Esophagus mucosa (tissue), 1 donor: ENCODE measurements at regions not wholly inside any gene's neighbourhood (a gene's known extent, or its start where the extent isn't known, plus 50 kb on each side); places are given as distances from the start of the nearest gene placed in this dataset.
A peak's percentile ranks its signal among the peaks of the same experiment; 100 is the strongest.

Experiments
- ATAC-seq: fragments of 200-7000 bp; cut with Tn5 transposase; one replicate; pipeline ENCODE4 v1.9.1; 2020
- donor health status: DM: yes; HTN: yes; CAD: no.

GRCh38 chr10:60728056-60728455 lies 50.2 kb upstream of the CDK1 start:
- no peak for ATAC-seq

- ATAC-seq = peak; percentile 31
Measured at GRCh38 chr10:60726257-60726656, 52.0 kb upstream of the CDK1 start.

DNA sequence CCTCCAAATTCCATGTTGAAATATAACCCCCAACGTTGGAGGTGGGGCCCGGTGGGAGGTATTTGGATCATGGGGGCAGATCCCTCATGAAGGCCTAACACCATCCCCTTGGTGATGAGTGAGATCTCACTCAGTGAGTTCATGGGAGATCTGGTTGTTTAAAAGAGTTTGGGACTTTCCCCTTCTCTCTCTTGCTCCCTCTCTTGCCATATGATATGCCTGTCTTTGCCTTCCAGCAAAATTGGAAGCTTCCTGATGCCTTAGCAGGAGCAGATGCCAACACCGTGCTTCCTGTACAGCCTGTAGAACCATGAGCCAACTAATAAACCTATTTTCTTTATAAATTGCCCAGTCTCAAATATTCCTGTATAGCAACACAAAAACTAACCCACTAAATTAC lies 55.7 kb upstream of the CDK1 start:
- peak; percentile 18 for ATAC-seq

- no peak for ATAC-seq
Measured at GRCh38 chr10:60719721-60720120, 58.6 kb upstream of the CDK1 start.

DNA sequence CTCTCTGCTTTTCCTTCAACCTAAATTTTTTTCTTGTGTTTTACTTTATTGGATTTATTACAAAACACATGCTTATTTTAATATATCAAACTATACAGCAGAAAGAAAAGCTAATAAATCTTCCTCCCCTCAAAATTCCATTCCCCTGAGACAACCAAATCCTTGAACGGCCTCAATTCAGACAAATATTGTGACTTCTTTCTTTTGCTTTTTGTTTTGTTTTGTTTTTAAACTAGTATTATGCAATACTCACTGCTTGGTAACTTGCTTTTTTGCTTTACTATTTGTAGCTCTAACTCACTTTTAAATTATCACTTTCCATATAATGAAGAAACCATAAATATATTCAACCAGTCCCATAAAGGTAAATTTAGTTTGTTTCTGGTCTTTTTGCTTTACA lies 59.4 kb upstream of the CDK1 start:
- ATAC-seq = no peak

DNA sequence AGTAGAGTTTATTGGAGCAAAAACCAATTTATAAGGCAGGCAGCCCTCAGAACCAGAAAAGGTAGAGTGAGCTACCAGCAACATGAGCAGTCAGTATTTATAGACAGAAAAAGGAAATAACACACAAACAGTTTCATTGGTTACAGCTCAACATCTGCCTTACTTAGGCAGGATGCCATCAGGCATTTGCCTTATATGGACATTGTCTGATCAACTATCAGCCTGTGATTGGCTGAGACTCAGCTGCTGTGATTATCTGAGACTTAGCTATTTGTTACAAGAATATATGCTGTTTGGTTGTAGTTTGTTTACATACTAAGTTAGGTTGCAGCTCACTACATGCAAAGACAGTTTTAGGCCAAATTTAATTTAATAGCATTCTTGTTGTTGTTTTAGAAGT lies 60.4 kb upstream of the CDK1 start:
- no peak for ATAC-seq

DNA sequence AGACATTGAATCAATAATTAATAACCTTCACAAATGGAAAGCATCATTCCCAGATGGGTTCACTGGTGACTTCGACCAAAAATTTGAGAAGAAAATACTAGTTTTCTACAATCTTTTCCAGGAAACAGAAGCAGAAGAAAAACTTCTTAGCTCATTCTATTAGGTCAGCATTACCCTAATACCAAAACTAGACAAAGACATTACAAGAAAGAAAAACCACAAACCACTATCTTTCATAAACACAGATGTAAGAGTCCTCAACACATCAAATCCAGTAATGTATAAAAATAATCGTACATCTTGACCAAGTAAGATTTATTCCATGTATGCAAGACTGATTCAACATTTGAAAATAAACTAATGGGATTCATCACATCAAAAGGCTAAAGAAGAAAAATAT lies 64.0 kb upstream of the CDK1 start:
- ATAC-seq = no peak

GRCh38 chr10:60711496-60711895 lies 66.8 kb upstream of the CDK1 start:
- ATAC-seq = no peak

- no peak for ATAC-seq
Measured at GRCh38 chr10:60710041-60710440, 68.2 kb upstream of the CDK1 start.

GRCh38 chr10:60708666-60709065 lies 69.6 kb upstream of the CDK1 start:
- no peak for ATAC-seq

DNA sequence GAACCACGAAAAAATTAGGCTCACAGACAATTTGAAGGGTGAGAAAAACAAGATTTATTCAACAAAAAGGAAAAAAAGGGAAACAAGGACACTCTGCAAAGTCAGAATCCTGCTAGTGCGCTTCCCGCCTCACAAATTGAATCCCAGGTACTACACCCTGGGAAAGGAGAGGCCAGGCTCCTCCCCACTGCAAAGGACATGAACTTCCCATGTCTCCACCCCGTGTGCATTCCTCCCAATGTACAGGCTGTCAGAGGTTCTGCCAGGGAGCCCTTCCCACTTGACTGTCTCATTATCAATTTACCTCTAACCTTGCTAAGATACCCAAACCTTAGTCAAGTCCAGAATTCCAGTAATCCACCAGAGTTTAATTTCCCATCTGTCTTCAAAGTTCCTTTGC lies 70.4 kb upstream of the CDK1 start:
- no peak for ATAC-seq

DNA sequence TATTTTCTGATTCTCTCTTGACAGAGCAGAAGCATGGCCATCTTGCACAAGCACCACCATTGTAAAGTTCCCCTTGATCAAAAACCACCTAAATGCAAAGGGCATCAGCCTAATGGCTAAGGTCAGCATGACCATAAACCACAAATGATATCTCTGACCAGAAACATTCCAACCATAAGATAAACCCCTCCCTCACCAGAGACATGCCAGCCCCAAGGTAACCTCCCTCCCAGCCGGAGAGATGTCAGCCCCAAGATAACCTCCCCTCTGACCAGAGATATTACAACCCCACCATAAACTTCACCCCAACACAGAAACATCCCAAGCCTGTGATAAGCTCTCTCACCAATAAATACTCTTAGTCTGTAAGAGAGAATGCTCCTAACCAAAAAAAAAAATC lies 72.1 kb upstream of the CDK1 start:
- no peak for ATAC-seq

GRCh38 chr10:60705376-60705775 lies 72.9 kb upstream of the CDK1 start:
- no peak for ATAC-seq

DNA sequence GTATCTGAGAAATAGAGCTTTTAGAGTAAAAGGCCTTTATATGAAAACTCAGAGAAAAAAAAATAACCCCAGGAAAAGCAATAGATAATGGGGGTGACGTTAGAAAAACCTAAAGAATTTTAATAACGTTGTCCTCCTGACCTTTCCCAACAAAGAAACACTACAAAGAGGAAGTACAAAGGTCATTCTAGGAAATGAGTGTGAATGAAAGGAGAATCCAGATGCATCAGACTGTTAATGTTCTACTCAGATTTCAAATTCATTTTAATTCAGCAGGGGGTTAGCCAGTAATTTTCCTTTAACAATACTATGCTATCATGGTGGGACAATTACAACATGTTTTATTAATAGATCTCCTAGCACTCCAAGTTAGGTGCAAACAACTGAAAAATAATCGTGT lies 73.8 kb upstream of the CDK1 start:
- ATAC-seq = no peak

- ATAC-seq = no peak
Measured at GRCh38 chr10:60703266-60704041, 74.8 kb upstream of the CDK1 start.

GRCh38 chr10:60687679-60688078 lies 90.6 kb upstream of the CDK1 start:
- ATAC-seq = no peak

DNA sequence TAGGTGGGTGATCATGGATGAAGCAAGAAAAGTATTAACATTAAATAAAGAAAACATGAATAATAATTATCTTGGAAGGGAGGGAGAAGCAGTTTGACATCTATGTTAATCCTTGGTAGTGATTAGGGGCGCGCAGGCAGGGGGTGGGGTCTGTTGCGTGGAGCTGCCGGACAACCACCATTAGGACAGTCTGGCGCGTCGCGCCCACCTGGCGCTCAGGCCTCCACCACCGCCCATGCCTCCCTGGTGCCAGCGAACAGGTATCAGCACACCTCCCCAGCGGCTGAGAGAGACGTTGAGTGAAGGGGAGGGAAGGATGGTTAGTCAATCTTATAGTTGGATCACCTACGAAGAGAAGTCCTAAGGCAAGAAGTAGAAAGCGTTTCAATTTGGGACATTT lies 94.2 kb upstream of the CDK1 start:
- ATAC-seq = no peak

DNA sequence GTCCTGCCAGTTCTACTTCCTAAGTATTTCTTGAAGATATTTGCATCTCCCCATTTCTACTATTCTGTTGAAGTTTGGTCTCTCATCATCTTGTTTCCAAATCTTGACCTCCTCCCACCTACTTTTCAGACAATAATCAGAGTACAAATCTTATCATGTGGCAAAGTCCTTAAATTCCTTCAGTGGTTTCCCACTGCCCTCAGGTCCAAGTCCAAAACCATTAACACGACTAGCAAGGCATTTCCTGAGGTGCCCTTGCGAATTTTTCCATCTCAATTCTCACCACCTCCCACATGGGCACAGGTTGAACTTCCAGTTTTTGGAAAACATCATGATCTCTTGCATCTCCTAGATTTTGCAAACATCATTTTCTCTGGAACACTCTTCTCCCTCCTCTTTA lies 97.2 kb upstream of the CDK1 start:
- ATAC-seq = no peak

GRCh38 chr10:60679388-60679990 lies 98.8 kb upstream of the CDK1 start:
- ATAC-seq = no peak

- no peak for ATAC-seq
Measured at GRCh38 chr10:60678978-60679377, 99.3 kb upstream of the CDK1 start.

DNA sequence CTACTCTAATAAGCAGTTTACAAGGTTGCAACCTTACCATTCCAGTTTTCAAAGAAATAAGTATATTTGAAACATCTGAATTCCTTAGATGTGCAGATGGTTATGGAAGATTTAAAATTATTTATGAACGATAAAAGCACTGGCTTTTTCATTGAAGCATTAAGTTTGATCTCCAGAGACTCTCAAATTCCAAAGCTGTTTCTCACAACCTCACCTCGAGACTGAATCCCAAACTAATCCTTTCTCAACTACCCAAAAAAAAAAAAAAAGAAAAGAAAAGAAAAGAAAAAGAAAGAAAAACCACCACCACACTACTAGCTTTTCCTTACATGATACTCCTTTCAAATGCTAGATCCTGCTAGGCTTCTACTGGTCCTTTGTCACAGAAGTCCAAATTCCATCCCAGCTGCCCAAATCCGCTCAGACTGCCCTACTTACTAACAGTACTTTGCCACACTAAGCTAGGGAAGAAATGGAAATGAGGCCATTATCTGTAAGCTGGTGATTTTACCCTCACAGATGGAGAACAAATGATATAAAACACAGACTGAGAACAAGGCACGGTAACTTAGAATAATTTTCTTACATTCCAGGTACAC lies 100.6 kb upstream of the CDK1 start:
- no peak for ATAC-seq

DNA sequence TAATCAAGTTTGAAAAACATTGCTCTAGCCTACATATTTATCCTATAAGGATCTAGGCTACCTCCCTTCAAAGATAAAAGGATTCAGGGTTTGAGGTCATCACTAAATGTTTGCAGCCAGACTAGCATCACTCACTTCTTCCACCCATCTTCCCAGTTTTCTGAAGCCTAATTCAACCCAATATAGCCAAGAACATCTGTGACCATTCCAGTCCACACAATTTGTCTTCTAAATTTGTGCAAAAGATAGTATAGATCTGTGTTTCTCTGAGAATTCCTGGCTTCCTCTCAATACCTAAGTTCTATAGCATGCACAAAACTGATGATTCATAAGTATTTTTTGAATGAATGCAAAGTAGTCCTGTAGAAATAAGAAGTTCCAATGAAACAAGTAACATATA lies 103.0 kb upstream of the CDK1 start:
- ATAC-seq = no peak

GRCh38 chr10:60669501-60669900 lies 108.8 kb upstream of the CDK1 start:
- ATAC-seq = no peak

- ATAC-seq = peak; percentile 92
Measured at GRCh38 chr10:60666221-60666620, 112.1 kb upstream of the CDK1 start.
